HG03064 (cell line): ENCODE measurements at regions not wholly inside any gene's neighbourhood (a gene's known extent, or its start where the extent isn't known, plus 50 kb on each side); places are given as distances from the start of the nearest gene placed in this dataset.

ENCODE experiments used
- ATAC-seq: cut with Tn5 transposase; IDR thresholded peaks from one replicate; pipeline ENCODE4 v1.9.1; 2021; ENCODE audit warnings: low read depth; ENCODE audit not compliant: unreplicated experiment

DNA sequence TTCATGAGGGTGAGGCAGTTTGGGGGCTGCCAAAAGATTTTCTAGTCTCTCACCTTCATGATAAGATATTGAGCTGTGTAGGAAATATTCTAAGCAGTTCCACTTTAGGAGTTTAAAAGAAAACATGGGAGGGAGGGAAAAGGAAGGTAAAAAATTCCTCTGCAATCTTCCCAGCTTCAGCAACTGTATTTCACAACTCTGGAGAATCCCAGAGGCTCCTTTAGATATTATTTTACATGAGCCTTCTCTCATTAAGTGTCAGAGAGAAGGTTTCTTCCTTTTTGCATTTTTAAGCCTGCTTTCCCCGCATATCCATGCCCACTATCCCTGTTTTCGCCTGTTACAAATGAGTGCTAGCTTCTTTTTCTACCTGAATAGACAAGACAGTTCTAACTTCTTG, 289.4 kb downstream of the CHRM3 start:
- no peak for ATAC-seq

GRCh38 chr1:239676522-239677273, 290.3 kb downstream of the CHRM3 start:
- no peak for ATAC-seq

GRCh38 chr1:239677362-239677761, 291.0 kb downstream of the CHRM3 start:
- ATAC-seq, result no peak

GRCh38 chr1:239678181-239678580, 291.8 kb downstream of the CHRM3 start:
- ATAC-seq, result no peak

DNA sequence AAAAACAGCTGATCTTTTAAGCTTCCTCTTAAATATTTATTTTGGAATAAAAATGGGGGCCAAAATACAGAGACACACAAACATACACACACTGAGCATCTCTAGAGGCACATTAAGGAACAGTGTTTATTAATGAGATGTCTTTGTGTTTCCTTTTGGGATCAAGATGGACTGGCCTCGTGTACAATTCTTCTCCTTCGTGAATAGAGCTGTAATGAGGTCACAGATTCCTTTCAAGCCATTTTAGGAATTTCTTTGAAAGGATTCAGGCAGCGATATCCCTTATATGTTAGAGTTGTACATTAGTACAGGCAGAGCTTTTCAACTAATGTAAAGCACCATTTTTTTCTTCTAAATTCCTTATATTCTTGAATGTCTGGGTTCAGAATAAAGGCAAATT, 295.7 kb downstream of the CHRM3 start:
- no peak for ATAC-seq

GRCh38 chr1:239682960-239683359, 296.6 kb downstream of the CHRM3 start:
- ATAC-seq, result no peak

DNA sequence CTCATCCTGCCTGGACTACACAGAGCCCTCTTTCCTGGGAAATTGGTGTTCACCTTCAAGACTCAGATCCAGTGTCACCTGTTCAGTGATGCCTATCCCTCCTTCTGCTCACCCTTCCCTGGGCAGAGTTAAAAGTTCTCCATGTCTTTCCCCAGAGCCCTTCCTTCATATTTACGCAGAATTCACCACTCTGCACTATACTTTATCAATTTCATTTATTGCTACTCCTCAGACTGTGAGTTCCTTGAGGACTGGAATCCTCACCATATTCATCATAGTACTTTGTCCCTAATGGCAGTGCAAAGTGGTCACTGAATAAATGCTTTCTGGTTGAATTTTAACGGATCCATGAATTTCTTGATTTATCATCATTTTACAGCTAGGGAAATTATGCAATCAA, 300.0 kb downstream of the CHRM3 start:
- ATAC-seq, result no peak

DNA sequence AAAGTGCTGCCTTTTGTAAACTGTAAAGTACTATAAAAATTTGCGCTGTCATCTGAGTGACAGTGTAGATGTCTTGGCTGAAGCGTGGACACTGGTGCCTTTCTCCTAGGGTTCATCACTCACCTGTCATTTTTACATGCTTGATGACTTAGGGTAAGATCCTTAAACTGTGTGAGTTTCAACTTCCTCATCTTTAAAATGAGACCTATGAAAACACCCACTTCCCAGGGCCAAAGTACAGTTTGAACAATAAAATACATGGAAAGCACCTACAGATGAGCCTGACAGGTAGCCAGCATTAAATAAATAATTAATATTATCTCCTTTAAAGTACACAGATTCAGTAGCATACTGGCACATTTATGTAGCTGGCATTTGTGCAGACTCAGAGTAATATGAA, 309.9 kb downstream of the CHRM3 start:
- ATAC-seq, result no peak

DNA sequence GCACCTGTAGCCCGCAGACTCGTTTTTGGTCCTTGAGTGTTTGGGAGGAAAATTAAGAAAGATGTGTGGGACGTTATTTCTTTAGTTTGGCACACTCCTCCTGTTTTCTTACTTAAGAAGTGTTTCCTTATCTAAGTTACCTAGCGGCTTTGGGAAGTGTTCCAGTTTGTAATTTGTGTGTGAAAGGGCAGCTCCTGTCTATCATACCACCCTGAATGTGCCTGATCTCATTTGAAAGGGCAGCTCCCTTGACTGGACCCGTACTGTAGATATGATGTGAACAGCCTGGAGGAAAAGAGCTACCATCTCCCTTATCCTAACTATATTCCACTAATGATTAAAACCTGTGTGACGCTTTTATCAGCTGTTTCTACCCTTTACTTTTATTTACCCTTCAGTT, 314.3 kb downstream of the CHRM3 start:
- ATAC-seq, result no peak

GRCh38 chr1:239703075-239703474, 316.7 kb downstream of the CHRM3 start:
- ATAC-seq, result no peak

- ATAC-seq, result no peak
Measured at GRCh38 chr1:239706245-239706892, 320.0 kb downstream of the CHRM3 start.

GRCh38 chr1:239707615-239708014, 321.2 kb downstream of the CHRM3 start:
- ATAC-seq, result no peak

DNA sequence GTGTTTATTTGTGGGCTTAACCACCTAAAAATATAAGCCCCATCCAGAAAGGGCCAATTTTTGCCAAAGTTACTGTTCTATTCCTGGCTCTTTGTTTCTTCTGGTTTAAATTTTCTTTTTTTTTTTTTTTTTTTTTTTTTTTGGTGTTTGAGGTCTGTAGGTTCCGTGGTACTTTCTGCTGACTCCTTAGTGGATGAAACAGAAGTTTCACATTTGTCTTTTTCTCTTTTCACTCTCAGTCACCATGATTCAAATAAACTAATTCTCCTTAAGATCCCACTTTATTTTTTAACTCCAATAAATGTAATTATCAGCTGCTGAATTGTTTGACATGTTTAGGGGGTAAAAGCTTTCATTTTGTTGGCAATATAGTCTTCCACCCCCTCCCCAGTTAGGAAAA, 322.3 kb downstream of the CHRM3 start:
- ATAC-seq, result no peak

DNA sequence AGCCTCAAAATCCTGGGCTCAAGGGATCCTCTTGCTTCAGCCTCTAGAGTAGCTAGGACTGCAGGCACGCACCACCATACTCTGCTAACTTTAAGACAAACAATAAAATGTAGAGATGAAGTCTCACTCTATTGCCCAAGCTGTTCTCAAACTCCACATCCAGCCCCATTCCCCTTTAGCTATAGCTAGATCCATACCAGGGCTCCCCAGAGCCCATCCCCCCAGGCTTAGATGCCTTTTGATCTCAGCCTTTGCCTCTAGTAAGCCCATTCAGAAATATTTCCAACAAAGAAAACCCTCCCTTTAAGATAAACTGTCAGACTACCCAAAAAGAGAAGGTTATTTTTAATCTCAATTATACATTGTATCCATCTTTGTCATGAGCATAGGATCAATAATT, 325.4 kb downstream of the CHRM3 start:
- ATAC-seq, result no peak

DNA sequence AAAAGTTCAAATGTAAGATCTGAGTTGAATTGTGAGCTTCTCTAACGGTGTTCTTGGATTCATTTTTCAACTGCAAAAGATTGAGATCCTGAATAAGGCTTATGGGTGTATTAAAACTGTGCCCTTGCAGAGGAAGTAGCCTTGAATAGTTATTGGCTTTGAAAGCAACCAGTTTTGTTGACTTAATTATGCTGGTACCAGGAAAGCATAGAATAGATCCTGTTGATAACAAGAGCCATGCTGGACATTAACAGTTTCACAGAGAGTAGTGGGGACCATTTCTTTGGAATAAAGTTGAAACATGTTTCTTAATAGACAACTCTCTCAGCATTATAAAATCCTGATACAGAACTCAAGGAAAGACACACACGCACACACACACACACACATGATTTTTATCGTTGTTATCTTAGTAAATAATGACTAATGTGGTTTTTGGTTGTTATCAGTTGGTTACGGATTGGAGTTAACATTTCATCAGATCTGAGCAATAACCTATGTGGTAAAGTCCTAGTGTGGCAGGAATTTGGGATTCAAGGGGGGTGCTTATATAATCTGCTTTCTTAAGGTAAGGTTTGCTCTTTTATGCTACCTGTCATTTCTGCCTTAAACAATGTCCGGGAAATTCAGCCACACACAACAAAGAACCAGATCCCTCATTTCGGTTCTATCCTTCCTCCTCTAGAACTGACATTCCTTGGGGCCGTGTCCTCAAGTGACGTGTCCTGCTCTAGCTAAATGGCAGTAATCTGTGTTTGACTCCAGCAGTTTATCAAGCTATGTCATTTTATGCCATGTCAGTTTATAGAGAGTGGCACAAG, 330.9 kb downstream of the CHRM3 start:
- no peak for ATAC-seq

DNA sequence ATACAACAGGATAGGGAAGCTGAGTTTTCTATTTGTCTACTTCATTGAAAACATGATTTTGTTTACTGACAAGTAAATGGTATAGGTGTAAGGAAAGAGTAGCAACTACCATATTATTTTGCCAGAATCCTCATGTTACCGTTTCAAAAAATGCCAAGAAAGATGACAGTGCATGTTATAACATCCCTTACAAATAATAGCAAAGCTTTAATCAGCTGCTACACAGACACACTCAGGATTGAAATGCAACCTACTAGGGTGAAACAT, 331.5 kb downstream of the CHRM3 start:
- no peak for ATAC-seq

DNA sequence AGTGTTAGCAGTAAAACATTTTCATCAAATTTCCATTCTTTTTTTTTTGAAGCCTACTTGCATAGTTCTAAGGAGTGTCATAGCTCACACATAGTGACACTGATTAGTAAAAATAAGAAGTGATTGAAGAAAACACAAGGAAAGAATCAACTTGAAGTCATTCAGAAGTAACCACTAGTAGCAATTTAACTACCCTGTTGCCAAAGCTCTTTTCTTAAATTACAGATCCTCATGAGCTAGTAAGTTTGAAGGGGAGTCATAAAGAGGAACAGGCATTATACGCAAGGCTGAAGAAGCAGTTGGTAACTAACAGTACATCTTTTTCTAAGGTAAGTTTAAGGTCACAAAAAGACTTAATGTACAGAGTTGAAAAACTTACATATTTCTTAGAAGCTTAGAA, 332.2 kb downstream of the CHRM3 start:
- ATAC-seq, result no peak

DNA sequence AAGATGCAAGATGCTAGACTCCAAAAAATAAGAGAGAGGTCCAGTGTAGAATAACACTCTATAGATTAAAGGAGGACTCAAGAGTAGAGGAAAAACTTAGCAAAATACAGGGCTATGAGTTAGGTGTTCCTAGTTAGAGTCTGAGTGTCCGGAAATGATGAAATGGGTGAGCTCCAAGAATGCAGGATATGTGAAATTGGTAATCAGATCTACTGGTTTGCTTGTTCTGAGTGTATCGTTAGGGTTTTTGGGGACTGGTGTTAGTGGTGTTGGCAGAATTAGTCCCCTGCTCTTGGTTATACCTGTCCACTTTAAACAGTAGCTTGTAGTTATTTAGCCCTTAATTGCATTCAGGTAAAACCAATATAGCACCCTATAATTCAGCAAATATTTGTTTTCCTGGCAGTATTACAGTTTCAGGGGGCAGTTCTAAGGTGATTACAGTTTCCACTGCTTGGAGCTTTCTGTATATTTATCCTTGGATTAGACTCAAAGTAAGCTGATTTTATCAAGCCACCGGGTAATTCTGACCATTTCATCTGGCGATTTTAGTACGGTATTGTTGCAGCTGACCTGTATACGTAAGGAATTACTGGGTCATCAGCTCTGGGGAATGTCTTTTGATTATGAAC, 332.7 kb downstream of the CHRM3 start:
- ATAC-seq, result no peak

- ATAC-seq, result no peak
Measured at GRCh38 chr1:239719642-239720258, 333.4 kb downstream of the CHRM3 start.

GRCh38 chr1:239722035-239722434, 335.7 kb downstream of the CHRM3 start:
- no peak for ATAC-seq

- no peak for ATAC-seq
Measured at GRCh38 chr1:239723776-239724367, 337.5 kb downstream of the CHRM3 start.
